ENCODE measurements at regions not wholly inside any gene's neighbourhood (a gene's known extent, or its start where the extent isn't known, plus 50 kb on each side); places are given as distances from the start of the nearest gene placed in this dataset.

GRCh38 chr1:220339581-220339980 lies 67.3 kb upstream of the RAB3GAP2 start:
- Histone ChIP-seq H4K91ac (ENCODE audit: low read length) (no peak overlapping the region), H2AFZ (ENCODE audit: low read depth, low read length) (no peak overlapping the region), H3K14ac (ENCODE audit: low read length in 2 of 2) (no peak overlapping the region), H3K18ac (ENCODE audit: low read depth in 1 of 2, low read length in 2 of 2) (no peak overlapping the region), H2BK120ac (ENCODE audit: low read depth, low read length) (no peak overlapping the region), H4K8ac (ENCODE audit: low read length) (no peak overlapping the region), H2AK5ac (ENCODE audit: low read length, severe bottlenecking) (no peak overlapping the region), H3K27me3 (ENCODE audit: control insufficient read depth in 1 of 2, insufficient read depth in 1 of 2, low read length in 2 of 2) (no peaks in the 10 kb centered on the region), H2BK5ac (ENCODE audit: low read depth, low read length, poor library complexity, severe bottlenecking) (no peak overlapping the region), H3K27ac (ENCODE audit: low read length, poor library complexity, severe bottlenecking) (no peak overlapping the region), H3K9me3 (ENCODE audit: control insufficient read depth, low read length) (no peaks in the 10 kb centered on the region), H3K36me3 (ENCODE audit: control insufficient read depth in 1 of 2, insufficient read depth in 2 of 2, low read depth in 1 of 2, low read length in 2 of 2) (no peaks in the 10 kb centered on the region), H2BK12ac (ENCODE audit: low read length in 2 of 2) (no peak overlapping the region), H3K79me1 (replicated peaks; ENCODE audit: low read length, poor library complexity, severe bottlenecking) (no peaks in the 10 kb centered on the region), H2BK15ac (ENCODE audit: low read depth, poor library complexity, severe bottlenecking) (no peak overlapping the region), H3K9ac (ENCODE audit: low read length) (no peak overlapping the region), H3K4ac (ENCODE audit: low read depth in 1 of 2, low read length in 2 of 2) (no peak overlapping the region), H3K23ac (ENCODE audit: low read length in 2 of 2) (no peak overlapping the region), H3K4me2 (ENCODE audit: low read length, poor library complexity, severe bottlenecking) (no peak overlapping the region), H3K4me1 (ENCODE audit: control insufficient read depth, insufficient read depth, low read depth, low read length) (peaks cover 5% of the 10 kb centered on the region), H3K4me3 (ENCODE audit: insufficient read depth in 1 of 2, low read depth in 1 of 2, low read length in 2 of 2) (no peak overlapping the region)
- no peak for DNase-seq
- WGBS = 100% methylated on average over 1 of the region's 1 CpG

GRCh38 chr1:220338759-220339158 lies 66.5 kb upstream of the RAB3GAP2 start:
- Histone ChIP-seq H2AK5ac (ENCODE audit: low read length, severe bottlenecking) (no peak overlapping the region), H3K4me1 (ENCODE audit: control insufficient read depth, insufficient read depth, low read depth, low read length) (peaks cover 5% of the 10 kb centered on the region), H3K9ac (ENCODE audit: low read length) (no peak overlapping the region), H3K9me3 (ENCODE audit: control insufficient read depth, low read length) (no peaks in the 10 kb centered on the region), H4K91ac (ENCODE audit: low read length) (no peak overlapping the region), H2BK120ac (ENCODE audit: low read depth, low read length) (no peak overlapping the region), H3K27me3 (ENCODE audit: control insufficient read depth in 1 of 2, insufficient read depth in 1 of 2, low read length in 2 of 2) (no peaks in the 10 kb centered on the region), H3K4ac (ENCODE audit: low read depth in 1 of 2, low read length in 2 of 2) (no peak overlapping the region), H2BK12ac (ENCODE audit: low read length in 2 of 2) (no peak overlapping the region), H2AFZ (ENCODE audit: low read depth, low read length) (no peak overlapping the region), H3K14ac (ENCODE audit: low read length in 2 of 2) (no peak overlapping the region), H3K4me3 (ENCODE audit: insufficient read depth in 1 of 2, low read depth in 1 of 2, low read length in 2 of 2) (no peak overlapping the region), H3K4me2 (ENCODE audit: low read length, poor library complexity, severe bottlenecking) (no peak overlapping the region), H3K23ac (ENCODE audit: low read length in 2 of 2) (no peak overlapping the region), H3K79me1 (replicated peaks; ENCODE audit: low read length, poor library complexity, severe bottlenecking) (no peaks in the 10 kb centered on the region), H2BK15ac (ENCODE audit: low read depth, poor library complexity, severe bottlenecking) (no peak overlapping the region), H4K8ac (ENCODE audit: low read length) (no peak overlapping the region), H2BK5ac (ENCODE audit: low read depth, low read length, poor library complexity, severe bottlenecking) (no peak overlapping the region), H3K36me3 (ENCODE audit: control insufficient read depth in 1 of 2, insufficient read depth in 2 of 2, low read depth in 1 of 2, low read length in 2 of 2) (no peaks in the 10 kb centered on the region), H3K18ac (ENCODE audit: low read depth in 1 of 2, low read length in 2 of 2) (no peak overlapping the region), H3K27ac (ENCODE audit: low read length, poor library complexity, severe bottlenecking) (no peak overlapping the region)
- WGBS = no CpG with 5 or more reads among the region's 1 CpG
- no peak for DNase-seq

- no peak overlapping the region for H3K23ac ChIP-seq (ENCODE audit: low read length in 2 of 2)
- H3K9ac ChIP-seq (ENCODE audit: low read length) = no peak overlapping the region
- no peak overlapping the region for H2AFZ ChIP-seq (ENCODE audit: low read depth, low read length)
- H3K4me3 ChIP-seq (ENCODE audit: insufficient read depth in 1 of 2, low read depth in 1 of 2, low read length in 2 of 2) = no peak overlapping the region
- H3K79me1 ChIP-seq (replicated peaks; ENCODE audit: low read length, poor library complexity, severe bottlenecking) = no peaks in the 10 kb centered on the region
- no peaks in the 10 kb centered on the region for H3K9me3 ChIP-seq (ENCODE audit: control insufficient read depth, low read length)
- H2BK12ac ChIP-seq (ENCODE audit: low read length in 2 of 2) = no peak overlapping the region
- H3K27me3 ChIP-seq (ENCODE audit: control insufficient read depth in 1 of 2, insufficient read depth in 1 of 2, low read length in 2 of 2) = no peaks in the 10 kb centered on the region
- no peak overlapping the region for H3K4me2 ChIP-seq (ENCODE audit: low read length, poor library complexity, severe bottlenecking)
- no peak overlapping the region for H4K91ac ChIP-seq (ENCODE audit: low read length)
- H2AK5ac ChIP-seq (ENCODE audit: low read length, severe bottlenecking) = no peak overlapping the region
- no peak overlapping the region for H3K27ac ChIP-seq (ENCODE audit: low read length, poor library complexity, severe bottlenecking)
- no peak for DNase-seq
- H2BK15ac ChIP-seq (ENCODE audit: low read depth, poor library complexity, severe bottlenecking) = no peak overlapping the region
- no peak overlapping the region for H4K8ac ChIP-seq (ENCODE audit: low read length)
- H3K36me3 ChIP-seq (ENCODE audit: control insufficient read depth in 1 of 2, insufficient read depth in 2 of 2, low read depth in 1 of 2, low read length in 2 of 2) = no peaks in the 10 kb centered on the region
- peaks cover 5% of the 10 kb centered on the region for H3K4me1 ChIP-seq (ENCODE audit: control insufficient read depth, insufficient read depth, low read depth, low read length)
- 75% methylated on average over 3 of the region's 6 CpGs for WGBS
- H3K4ac ChIP-seq (ENCODE audit: low read depth in 1 of 2, low read length in 2 of 2) = no peak overlapping the region
- H2BK120ac ChIP-seq (ENCODE audit: low read depth, low read length) = no peak overlapping the region
- no peak overlapping the region for H3K18ac ChIP-seq (ENCODE audit: low read depth in 1 of 2, low read length in 2 of 2)
- H2BK5ac ChIP-seq (ENCODE audit: low read depth, low read length, poor library complexity, severe bottlenecking) = no peak overlapping the region
- H3K14ac ChIP-seq (ENCODE audit: low read length in 2 of 2) = no peak overlapping the region
These were observed 64.3 kb upstream of the RAB3GAP2 start for GRCh38 chr1:220336391-220337031.

- Histone ChIP-seq H2AFZ (ENCODE audit: low read depth, low read length) (no peak overlapping the region), H2AK5ac (ENCODE audit: low read length, severe bottlenecking) (no peak overlapping the region), H3K4me2 (ENCODE audit: low read length, poor library complexity, severe bottlenecking) (no peak overlapping the region), H3K79me1 (replicated peaks; ENCODE audit: low read length, poor library complexity, severe bottlenecking) (no peaks in the 10 kb centered on the region), H3K27me3 (ENCODE audit: control insufficient read depth in 1 of 2, insufficient read depth in 1 of 2, low read length in 2 of 2) (no peaks in the 10 kb centered on the region), H4K8ac (ENCODE audit: low read length) (no peak overlapping the region), H3K4me1 (ENCODE audit: control insufficient read depth, insufficient read depth, low read depth, low read length) (peaks cover 5% of the 10 kb centered on the region), H2BK12ac (ENCODE audit: low read length in 2 of 2) (no peak overlapping the region), H3K23ac (ENCODE audit: low read length in 2 of 2) (no peak overlapping the region), H3K18ac (ENCODE audit: low read depth in 1 of 2, low read length in 2 of 2) (no peak overlapping the region), H3K9ac (ENCODE audit: low read length) (no peak overlapping the region), H3K14ac (ENCODE audit: low read length in 2 of 2) (no peak overlapping the region), H3K9me3 (ENCODE audit: control insufficient read depth, low read length) (no peaks in the 10 kb centered on the region), H2BK15ac (ENCODE audit: low read depth, poor library complexity, severe bottlenecking) (no peak overlapping the region), H2BK5ac (ENCODE audit: low read depth, low read length, poor library complexity, severe bottlenecking) (no peak overlapping the region), H3K4ac (ENCODE audit: low read depth in 1 of 2, low read length in 2 of 2) (no peak overlapping the region), H3K4me3 (ENCODE audit: insufficient read depth in 1 of 2, low read depth in 1 of 2, low read length in 2 of 2) (no peak overlapping the region), H4K91ac (ENCODE audit: low read length) (no peak overlapping the region), H3K27ac (ENCODE audit: low read length, poor library complexity, severe bottlenecking) (no peak overlapping the region), H3K36me3 (ENCODE audit: control insufficient read depth in 1 of 2, insufficient read depth in 2 of 2, low read depth in 1 of 2, low read length in 2 of 2) (no peaks in the 10 kb centered on the region), H2BK120ac (ENCODE audit: low read depth, low read length) (no peak overlapping the region)
- 95% methylated on average over 4 of the region's 4 CpGs for WGBS
- DNase-seq = no peak
These were observed 63.4 kb upstream of the RAB3GAP2 start for GRCh38 chr1:220335668-220336067.
